Thymus (tissue), 11 donors: ENCODE measurements at regions not wholly inside any gene's neighbourhood (a gene's known extent, or its start where the extent isn't known, plus 50 kb on each side); places are given as distances from the start of the nearest gene placed in this dataset.
"Not testable (repeated sequence)": the region's sequence is repeated elsewhere in the genome, so short reads cannot be mapped to it uniquely, and the experiment has no call there.

Source experiments
- DNase-seq, 9 donors: peaks; one replicate each; pipeline ENCODE4 v3.0.0-alpha.2; 2013; ENCODE audit warnings: low spot score in 9 of 9, low read depth in 6 of 9, missing footprints in 1 of 9
- H3K27ac ChIP-seq, 2 donors: one replicate each; pipeline ENCODE4 v1.5.1; 2013; ENCODE audit warnings: control low read depth in 1 of 2, low read depth in 1 of 2, low read length in 1 of 2, mild to moderate bottlenecking in 1 of 2, moderate library complexity in 1 of 2
- H3K27me3 ChIP-seq, 2 donors: one replicate each; pipeline ENCODE4 v1.5.1; 2013; ENCODE audit warnings: low read length in 1 of 2; ENCODE audit not compliant: control insufficient read depth in 2 of 2, insufficient read depth in 1 of 2
- H3K36me3 ChIP-seq, 2 donors: one replicate each; pipeline ENCODE4 v1.5.1; 2013; ENCODE audit warnings: low read length in 1 of 2, mild to moderate bottlenecking in 1 of 2, moderate library complexity in 1 of 2; ENCODE audit not compliant: control insufficient read depth in 2 of 2, insufficient read depth in 2 of 2
- H3K4me1 ChIP-seq, 2 donors: one replicate each; pipeline ENCODE4 v1.5.1; 2013; ENCODE audit warnings: low read length in 2 of 2; ENCODE audit not compliant: control insufficient read depth in 2 of 2, insufficient read depth in 2 of 2
- H3K4me3 ChIP-seq, 2 donors: one replicate each; pipeline ENCODE4 v1.5.1; 2013; ENCODE audit warnings: low read length in 2 of 2, control low read depth in 1 of 2, mild to moderate bottlenecking in 1 of 2
- H3K9me3 ChIP-seq, 2 donors: one replicate each; pipeline ENCODE4 v1.5.1; 2013; ENCODE audit warnings: low read length in 1 of 2, mild to moderate bottlenecking in 1 of 2; ENCODE audit not compliant: control insufficient read depth in 2 of 2, insufficient read depth in 1 of 2
- WGBS: extraction: QIAGEN DNeasy Blood & Tissue Kit; methylation state at CpG from one replicate; pipeline ENCODE4 v1.1.7; 2013; 5-methylcytosine and 5-hydroxymethylcytosine counted together
- donor health status: healthy.

GRCh38 chr1:168402466-168402865 lies 121.8 kb downstream of the TBX19 start:
- WGBS, result 67% methylated on average over 3 of the region's 3 CpGs
- not testable (repeated sequence) for H3K27ac ChIP-seq, H3K4me1 ChIP-seq, H3K4me3 ChIP-seq, DNase-seq, H3K36me3 ChIP-seq, H3K27me3 ChIP-seq, H3K9me3 ChIP-seq

GRCh38 chr1:168401341-168401740 lies 120.7 kb downstream of the TBX19 start:
- 99% methylated on average over 3 of the region's 3 CpGs for WGBS
- H3K4me1 ChIP-seq, result no peaks in the 10 kb centered on the region

GRCh38 chr1:168400139-168400538 lies 119.5 kb downstream of the TBX19 start:
- Histone ChIP-seq H3K9me3 (no peaks in the 10 kb centered on the region), H3K4me3 (no peak overlapping the region), H3K27ac (no peak overlapping the region), H3K27me3 (no peaks in the 10 kb centered on the region), H3K36me3 (no peaks in the 10 kb centered on the region), H3K4me1 (no peaks in the 10 kb centered on the region)
- WGBS, result 97% methylated on average over 1 of the region's 1 CpG
- DNase-seq, result no peak

More at GRCh38 chr1:168401341-168401740, 120.7 kb downstream of the TBX19 start:
- Histone ChIP-seq H3K9me3 (no peaks in the 10 kb centered on the region), H3K27me3 (no peaks in the 10 kb centered on the region), H3K4me3 (no peak overlapping the region), H3K36me3 (no peaks in the 10 kb centered on the region), H3K27ac (no peak overlapping the region)
- no peak for DNase-seq

- 94% methylated on average over 4 of the region's 4 CpGs for WGBS
- DNase-seq, result no peak
Observed at GRCh38 chr1:168397806-168398205, 117.1 kb downstream of the TBX19 start.

GRCh38 chr1:168396940-168397684 lies 116.4 kb downstream of the TBX19 start:
- H3K9me3 ChIP-seq, result no peaks in the 10 kb centered on the region
- no peaks in the 10 kb centered on the region for H3K4me1 ChIP-seq
- no peaks in the 10 kb centered on the region for H3K36me3 ChIP-seq
- no peak overlapping the region for H3K27ac ChIP-seq
- H3K27me3 ChIP-seq, result no peaks in the 10 kb centered on the region
- no peak overlapping the region for H3K4me3 ChIP-seq
- no peak for DNase-seq
- 82% methylated on average over 3 of the region's 3 CpGs for WGBS

More at GRCh38 chr1:168397806-168398205, 117.1 kb downstream of the TBX19 start:
- H3K27me3 ChIP-seq, result no peaks in the 10 kb centered on the region
- no peak overlapping the region for H3K4me3 ChIP-seq
- no peaks in the 10 kb centered on the region for H3K9me3 ChIP-seq
- H3K4me1 ChIP-seq, result no peaks in the 10 kb centered on the region
- H3K36me3 ChIP-seq, result no peaks in the 10 kb centered on the region
- no peak overlapping the region for H3K27ac ChIP-seq

- DNase-seq, result no peak
- H3K4me1 ChIP-seq, result no peaks in the 10 kb centered on the region
- no peaks in the 10 kb centered on the region for H3K27me3 ChIP-seq
- no peak overlapping the region for H3K4me3 ChIP-seq
- WGBS, result over 99% methylated on average over 2 of the region's 2 CpGs
- H3K9me3 ChIP-seq, result no peaks in the 10 kb centered on the region
- no peaks in the 10 kb centered on the region for H3K36me3 ChIP-seq
- H3K27ac ChIP-seq, result no peak overlapping the region
Observed at GRCh38 chr1:168396508-168396907, 115.8 kb downstream of the TBX19 start.

GRCh38 chr1:168394858-168395257 lies 114.2 kb downstream of the TBX19 start:
- Histone ChIP-seq H3K36me3 (no peaks in the 10 kb centered on the region), H3K9me3 (no peaks in the 10 kb centered on the region), H3K4me1 (no peaks in the 10 kb centered on the region), H3K4me3 (no peak overlapping the region), H3K27ac (no peak overlapping the region), H3K27me3 (no peaks in the 10 kb centered on the region)
- DNase-seq, result no peak
- WGBS, result 97% methylated on average over 1 of the region's 1 CpG

- H3K9me3 ChIP-seq, result no peaks in the 10 kb centered on the region
- H3K27me3 ChIP-seq, result no peaks in the 10 kb centered on the region
- H3K27ac ChIP-seq, result no peak overlapping the region
- 68% methylated on average over 5 of the region's 5 CpGs for WGBS
- H3K4me3 ChIP-seq, result no peak overlapping the region
- H3K36me3 ChIP-seq, result no peaks in the 10 kb centered on the region
- no peak for DNase-seq
- no peaks in the 10 kb centered on the region for H3K4me1 ChIP-seq
Observed at GRCh38 chr1:168392958-168393549, 112.4 kb downstream of the TBX19 start.

GRCh38 chr1:168391851-168392681 lies 111.4 kb downstream of the TBX19 start:
- Histone ChIP-seq H3K4me3 (no peak overlapping the region), H3K27me3 (no peaks in the 10 kb centered on the region), H3K36me3 (no peaks in the 10 kb centered on the region), H3K4me1 (peaks cover 0 to 5% of the 10 kb centered on the region in 2 donors), H3K27ac (no peak overlapping the region), H3K9me3 (no peaks in the 10 kb centered on the region)
- DNase-seq, result no peak
- 91% methylated on average over 8 of the region's 8 CpGs for WGBS
